Endothelial cell of umbilical vein (primary cell): ENCODE measurements at regions not wholly inside any gene's neighbourhood (a gene's known extent, or its start where the extent isn't known, plus 50 kb on each side); places are given as distances from the start of the nearest gene placed in this dataset.

Source experiments
- BruUV-seq: library from RNA; stranded (reverse); fragments of 400-500 nt; replicated peaks from 2 replicates; lab custom pipeline; 2021; lab: Mats Ljungman, UMichigan
- CTCF ChIA-PET: fragments of 300-600, 350-600 bp; sonication (Branson Sonifier 250); formaldehyde crosslinking; loops from one replicate; lab custom pipeline; 2021; ENCODE audit warnings: antibody characterized with exemption, inconsistent platforms; lab: Charles Lee
- POLR2A ChIA-PET: fragments of 300-600, 350-600 bp; sonication (Branson Sonifier 250); formaldehyde crosslinking; loops from one replicate; lab custom pipeline; 2021; ENCODE audit warnings: antibody characterized with exemption, inconsistent platforms; lab: Charles Lee
- DNase-seq: peaks from one replicate; pipeline ENCODE4 v3.0.0-alpha.2; 2011; ENCODE audit warnings: low read depth, low spot score
- FAIRE-seq: peaks from 2 replicates; lab custom pipeline; 2011; peaks lifted over from hg19 to GRCh38; lab: Jason Lieb, UNC
- H2AFZ ChIP-seq: 2 replicates; pipeline ENCODE4 v1.6.0; 2012; ENCODE audit warnings: low read depth, low read length, control low read depth, inconsistent platforms
- H3K27ac ChIP-seq: 2 replicates; pipeline ENCODE4 v1.5.1; 2011; ENCODE audit warnings: low read depth, mild to moderate bottlenecking, control low read depth, low read length, moderate library complexity; ENCODE audit not compliant: insufficient read depth
- H3K27me3 ChIP-seq, 2 experiments: 2 replicates each; pipeline versions ENCODE4 v1.6.0 to v1.6.1; 2011; ENCODE audit warnings: low read length in 2 of 2, mixed read lengths in 1 of 2; ENCODE audit not compliant: control insufficient read depth in 2 of 2, insufficient read depth in 2 of 2
- H3K36me3 ChIP-seq, 2 experiments: 2 replicates in 1 of 2; 3 replicates in 1 of 2; pipeline ENCODE4 v1.5.1; 2011; ENCODE audit warnings: low read length in 2 of 2, mild to moderate bottlenecking in 1 of 2, moderate library complexity in 1 of 2; ENCODE audit not compliant: control insufficient read depth in 2 of 2, insufficient read depth in 2 of 2; ENCODE audit errors: extremely low read depth in 1 of 2
- H3K4me1 ChIP-seq: 3 replicates; pipeline ENCODE4 v1.5.1; 2011; ENCODE audit warnings: mild to moderate bottlenecking, low read length; ENCODE audit not compliant: control insufficient read depth, insufficient read depth; ENCODE audit errors: extremely low read depth
- H3K4me2 ChIP-seq: 2 replicates; pipeline ENCODE4 v1.6.1; 2011; ENCODE audit warnings: low read length, control low read depth, mixed read lengths; ENCODE audit not compliant: insufficient read depth
- H3K4me3 ChIP-seq, 3 experiments: fragments of 200-600 bp in 1 of 3; sonication (generic), shearing (Covaris generic) in 1 of 3; replicated peaks in 1 of 3; 2 replicates each; pipeline ENCODE4 v1.5.1; 2011 to 2016; ENCODE audit warnings: control low read depth in 3 of 3, low read length in 3 of 3, mild to moderate bottlenecking in 2 of 3, inconsistent platforms in 1 of 3, low read depth in 1 of 3, moderate library complexity in 1 of 3; ENCODE audit not compliant: insufficient read depth in 1 of 3
- H3K79me2 ChIP-seq: 2 replicates; pipeline ENCODE4 v1.6.0; 2012; ENCODE audit warnings: low read length, inconsistent platforms; ENCODE audit not compliant: control insufficient read depth, insufficient read depth
- H3K9ac ChIP-seq: replicated peaks from 2 replicates; pipeline ENCODE3; 2011; ENCODE audit warnings: low read length, control low read depth; ENCODE audit not compliant: insufficient read depth; ENCODE audit errors: extremely low read depth
- H3K9me1 ChIP-seq: replicated peaks from 3 replicates; pipeline ENCODE4 v1.6.0; 2011; ENCODE audit warnings: mild to moderate bottlenecking, low read length; ENCODE audit not compliant: control insufficient read depth, insufficient read depth; ENCODE audit errors: extremely low read depth
- H3K9me3 ChIP-seq: replicated peaks from 2 replicates; pipeline ENCODE4 v1.5.1; 2012; ENCODE audit warnings: low read length, inconsistent platforms; ENCODE audit not compliant: control insufficient read depth, insufficient read depth
- H4K20me1 ChIP-seq: replicated peaks from 2 replicates; pipeline ENCODE3; 2011; ENCODE audit warnings: mild to moderate bottlenecking, low read length; ENCODE audit not compliant: control insufficient read depth, insufficient read depth; ENCODE audit errors: extremely low read depth
- EZH2 ChIP-seq: IDR thresholded peaks from 2 replicates; pipeline ENCODE4 v1.6.1; 2012; ENCODE audit warnings: borderline replicate concordance, low read depth, mild to moderate bottlenecking, moderate library complexity, low read length, inconsistent platforms; ENCODE audit not compliant: severe bottlenecking
- FOS ChIP-seq: IDR thresholded peaks from 2 replicates; pipeline ENCODE4 v1.6.1; 2011; ENCODE audit warnings: mild to moderate bottlenecking, low read length, moderate library complexity, borderline replicate concordance; ENCODE audit not compliant: insufficient read depth
- GATA2 ChIP-seq: IDR thresholded peaks from 2 replicates; pipeline ENCODE4 v1.7.0; 2011; ENCODE audit warnings: low read depth, mild to moderate bottlenecking, moderate library complexity, mixed read lengths, low read length; ENCODE audit not compliant: insufficient read length, insufficient read depth
- MYC ChIP-seq: IDR thresholded peaks from one replicate; pipeline ENCODE4 v1.6.1; 2011; ENCODE audit warnings: mild to moderate bottlenecking, low read depth, low read length
- POLR2AphosphoS5 ChIP-seq: IDR thresholded peaks from 2 replicates; pipeline ENCODE4 v1.6.1; 2012; ENCODE audit warnings: low read depth, mild to moderate bottlenecking, control low read depth, low read length, moderate library complexity; ENCODE audit not compliant: insufficient read depth
- dilution Hi-C: fragments of 300-500 bp; cut with MboI; formaldehyde crosslinking; loops from one replicate; pipeline ENCODE4 v1.15.0; 2019; ENCODE audit warnings: low sequenced_read_pairs; ENCODE audit not compliant: extremely low pct_ligation_motif_present
- intact Hi-C: fragments of 100-400 bp; cut with micrococcal nuclease; formaldehyde crosslinking; loops from one replicate; pipeline ENCODE4 v1.10.0; 2022
- TF ChIP-seq, protein P1 (sequence below), 2 donors: IDR thresholded peaks; 1 replicate in 1 of 2; 2 replicates in 1 of 2; pipeline ENCODE4 v1.5.1; 2011; ENCODE audit warnings: low read length in 2 of 2, mild to moderate bottlenecking in 2 of 2, moderate library complexity in 2 of 2, control low read depth in 1 of 2, inconsistent platforms in 1 of 2, low read depth in 1 of 2; ENCODE audit not compliant: insufficient read depth in 1 of 2; ENCODE audit errors: extremely low read depth in 1 of 2

GRCh38 chr3:80519436-80519835 is 751.6 kb upstream of the ROBO1 start:
- Histone ChIP-seq H3K27me3 (no peaks in the 10 kb centered on the region), H3K79me2 (no peaks in the 10 kb centered on the region), H3K4me1 (no peaks in the 10 kb centered on the region), H3K9ac (no peak overlapping the region), H3K9me3 (no peaks in the 10 kb centered on the region), H4K20me1 (no peaks in the 10 kb centered on the region), H3K27ac (no peak overlapping the region), H3K36me3 (no peaks in the 10 kb centered on the region), H2AFZ (no peak overlapping the region), H3K4me3 (no peak overlapping the region), H3K9me1 (no peaks in the 10 kb centered on the region), H3K4me2 (no peak overlapping the region)
- FAIRE-seq (no peak), DNase-seq (no peak)
- TF ChIP-seq FOS (no peak), POLR2AphosphoS5 (no peak)
- TF ChIP-seq, protein P1, sequence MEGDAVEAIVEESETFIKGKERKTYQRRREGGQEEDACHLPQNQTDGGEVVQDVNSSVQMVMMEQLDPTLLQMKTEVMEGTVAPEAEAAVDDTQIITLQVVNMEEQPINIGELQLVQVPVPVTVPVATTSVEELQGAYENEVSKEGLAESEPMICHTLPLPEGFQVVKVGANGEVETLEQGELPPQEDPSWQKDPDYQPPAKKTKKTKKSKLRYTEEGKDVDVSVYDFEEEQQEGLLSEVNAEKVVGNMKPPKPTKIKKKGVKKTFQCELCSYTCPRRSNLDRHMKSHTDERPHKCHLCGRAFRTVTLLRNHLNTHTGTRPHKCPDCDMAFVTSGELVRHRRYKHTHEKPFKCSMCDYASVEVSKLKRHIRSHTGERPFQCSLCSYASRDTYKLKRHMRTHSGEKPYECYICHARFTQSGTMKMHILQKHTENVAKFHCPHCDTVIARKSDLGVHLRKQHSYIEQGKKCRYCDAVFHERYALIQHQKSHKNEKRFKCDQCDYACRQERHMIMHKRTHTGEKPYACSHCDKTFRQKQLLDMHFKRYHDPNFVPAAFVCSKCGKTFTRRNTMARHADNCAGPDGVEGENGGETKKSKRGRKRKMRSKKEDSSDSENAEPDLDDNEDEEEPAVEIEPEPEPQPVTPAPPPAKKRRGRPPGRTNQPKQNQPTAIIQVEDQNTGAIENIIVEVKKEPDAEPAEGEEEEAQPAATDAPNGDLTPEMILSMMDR (IDR thresholded peaks at IDR 0.05; ENCODE audit: extremely low read depth in 1 of 2, insufficient read depth in 1 of 2, low read depth in 1 of 2, low read length in 2 of 2): no peak
- BruUV-seq: no TSS peak
- intact Hi-C loops (no loop called here), dilution Hi-C loops (no loop called here)
- CTCF ChIA-PET: no interaction called here
- POLR2A ChIA-PET: no interaction called here

DNA sequence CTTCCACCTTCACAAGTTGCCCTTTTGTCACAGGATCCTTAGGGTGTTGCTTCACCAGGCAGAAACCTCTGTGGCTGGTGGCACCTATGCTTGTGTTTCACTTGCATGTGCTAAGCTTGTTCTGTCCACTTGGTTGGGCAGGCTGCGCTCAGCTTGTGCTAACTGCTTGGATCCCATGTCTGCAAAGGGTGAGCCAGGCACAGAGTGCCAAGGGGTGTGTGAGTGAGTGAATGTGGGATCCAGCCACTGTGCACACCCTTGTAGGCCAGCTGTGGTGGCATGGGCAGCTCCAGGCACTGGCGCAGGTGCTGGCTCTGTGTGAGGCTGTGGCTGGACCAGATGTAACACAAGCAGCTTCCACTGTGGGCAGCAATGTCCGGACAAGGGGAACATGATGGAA is 728.7 kb upstream of the ROBO1 start:
- H4K20me1 ChIP-seq: no peaks in the 10 kb centered on the region
- no peak overlapping the region for H3K27ac ChIP-seq
- H3K27me3 ChIP-seq: no peaks in the 10 kb centered on the region
- H3K9ac ChIP-seq: no peak overlapping the region
- no peaks in the 10 kb centered on the region for H3K36me3 ChIP-seq
- H3K4me2 ChIP-seq: no peak overlapping the region
- H3K9me1 ChIP-seq: no peaks in the 10 kb centered on the region
- DNase-seq: no peak
- no peak for FAIRE-seq
- dilution Hi-C loops (no loop called here), intact Hi-C loops (no loop called here)
- no peak overlapping the region for H3K4me3 ChIP-seq
- no peaks in the 10 kb centered on the region for H3K4me1 ChIP-seq
- CTCF ChIA-PET: interaction anchor here (0.9 kb wide), 1 partner anchor 11 kb away, joined by 3 read pairs; no protein-coding TSS in a partner anchor
- H2AFZ ChIP-seq: no peak overlapping the region
- POLR2A ChIA-PET: no interaction called here
- no TSS peak for BruUV-seq
- no peaks in the 10 kb centered on the region for H3K79me2 ChIP-seq
- H3K9me3 ChIP-seq: no peaks in the 10 kb centered on the region
- TF ChIP-seq FOS (no peak), MYC (no peak), EZH2 (no peak), POLR2AphosphoS5 (no peak), GATA2 (no peak)
